ENCODE measurements at regions not wholly inside any gene's neighbourhood (a gene's known extent, or its start where the extent isn't known, plus 50 kb on each side); places are given as distances from the start of the nearest gene placed in this dataset.

DNA sequence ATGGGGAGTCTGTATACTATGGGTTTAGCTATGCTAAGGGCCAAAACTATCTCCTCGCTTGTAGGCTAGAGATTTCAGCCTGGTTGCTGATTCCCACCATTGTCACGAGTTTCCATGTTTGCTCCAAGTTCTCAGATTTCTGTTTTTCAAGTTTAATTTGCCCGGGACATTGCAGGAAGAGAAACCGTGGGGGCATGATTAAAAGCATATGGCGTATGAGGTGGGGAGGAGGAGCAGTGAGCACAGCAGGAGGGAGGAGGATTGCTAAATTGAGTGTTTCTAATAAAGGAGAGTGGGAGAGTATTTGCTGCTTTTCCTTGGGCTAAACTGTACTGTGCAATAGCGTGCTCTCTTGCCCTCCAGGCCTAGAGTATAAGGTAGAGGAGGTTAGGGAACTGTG, 558.4 kb downstream of the METTL15 start:
- H3K9me3 ChIP-seq (ENCODE audit: control insufficient read depth, insufficient read depth, low read depth, low read length): no peaks in the 10 kb centered on the region
- TF ChIP-seq ZNF777 (tag by site-specific recombination; IDR thresholded peaks at IDR 0.05; ENCODE audit: borderline replicate concordance) (no peak), ZNF335 (tag by site-specific recombination; conservative IDR thresholded peaks at IDR 0.05) (no peak), ZNF121 (tag by site-specific recombination; IDR thresholded peaks at IDR 0.05) (no peak), ZBTB17 (tag by site-specific recombination; IDR thresholded peaks at IDR 0.05) (no peak), ZNF354C (tag by site-specific recombination; IDR thresholded peaks at IDR 0.05; ENCODE audit: borderline replicate concordance, low read depth) (no peak), ZNF366 (tag by site-specific recombination; conservative IDR thresholded peaks at IDR 0.05) (no peak)
- TF ChIP-seq, protein P1, sequence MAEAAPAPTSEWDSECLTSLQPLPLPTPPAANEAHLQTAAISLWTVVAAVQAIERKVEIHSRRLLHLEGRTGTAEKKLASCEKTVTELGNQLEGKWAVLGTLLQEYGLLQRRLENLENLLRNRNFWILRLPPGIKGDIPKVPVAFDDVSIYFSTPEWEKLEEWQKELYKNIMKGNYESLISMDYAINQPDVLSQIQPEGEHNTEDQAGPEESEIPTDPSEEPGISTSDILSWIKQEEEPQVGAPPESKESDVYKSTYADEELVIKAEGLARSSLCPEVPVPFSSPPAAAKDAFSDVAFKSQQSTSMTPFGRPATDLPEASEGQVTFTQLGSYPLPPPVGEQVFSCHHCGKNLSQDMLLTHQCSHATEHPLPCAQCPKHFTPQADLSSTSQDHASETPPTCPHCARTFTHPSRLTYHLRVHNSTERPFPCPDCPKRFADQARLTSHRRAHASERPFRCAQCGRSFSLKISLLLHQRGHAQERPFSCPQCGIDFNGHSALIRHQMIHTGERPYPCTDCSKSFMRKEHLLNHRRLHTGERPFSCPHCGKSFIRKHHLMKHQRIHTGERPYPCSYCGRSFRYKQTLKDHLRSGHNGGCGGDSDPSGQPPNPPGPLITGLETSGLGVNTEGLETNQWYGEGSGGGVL (tag by site-specific recombination; IDR thresholded peaks at IDR 0.05): no peak
- TF ChIP-seq, protein P2, sequence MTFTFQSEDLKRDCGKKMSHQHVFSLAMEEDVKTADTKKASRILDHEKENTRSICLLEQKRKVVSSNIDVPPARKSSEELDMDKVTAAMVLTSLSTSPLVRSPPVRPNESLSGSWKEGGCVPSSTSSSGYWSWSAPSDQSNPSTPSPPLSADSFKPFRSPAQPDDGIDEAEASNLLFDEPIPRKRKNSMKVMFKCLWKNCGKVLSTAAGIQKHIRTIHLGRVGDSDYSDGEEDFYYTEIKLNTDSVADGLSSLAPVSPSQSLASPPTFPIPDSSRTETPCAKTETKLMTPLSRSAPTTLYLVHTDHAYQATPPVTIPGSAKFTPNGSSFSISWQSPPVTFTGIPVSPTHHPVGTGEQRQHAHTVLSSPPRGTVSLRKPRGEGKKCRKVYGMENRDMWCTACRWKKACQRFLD (tag by site-specific recombination; IDR thresholded peaks at IDR 0.05): no peak
- ChIA-PET CTCF (no interaction called here), POLR2A (no interaction called here)
- H3K4me1 ChIP-seq (ENCODE audit: control insufficient read depth, insufficient read depth, low read length): no peaks in the 10 kb centered on the region
- H3K4me3 ChIP-seq (ENCODE audit: low read depth, low read length): no peak overlapping the region
- H3K36me3 ChIP-seq (ENCODE audit: control insufficient read depth in 2 of 2, insufficient read depth in 1 of 2, low read length in 2 of 2): no peaks in the 10 kb centered on the region
- H3K27ac ChIP-seq (ENCODE audit: extremely low read depth, low read depth, low read length): no peak overlapping the region

DNA sequence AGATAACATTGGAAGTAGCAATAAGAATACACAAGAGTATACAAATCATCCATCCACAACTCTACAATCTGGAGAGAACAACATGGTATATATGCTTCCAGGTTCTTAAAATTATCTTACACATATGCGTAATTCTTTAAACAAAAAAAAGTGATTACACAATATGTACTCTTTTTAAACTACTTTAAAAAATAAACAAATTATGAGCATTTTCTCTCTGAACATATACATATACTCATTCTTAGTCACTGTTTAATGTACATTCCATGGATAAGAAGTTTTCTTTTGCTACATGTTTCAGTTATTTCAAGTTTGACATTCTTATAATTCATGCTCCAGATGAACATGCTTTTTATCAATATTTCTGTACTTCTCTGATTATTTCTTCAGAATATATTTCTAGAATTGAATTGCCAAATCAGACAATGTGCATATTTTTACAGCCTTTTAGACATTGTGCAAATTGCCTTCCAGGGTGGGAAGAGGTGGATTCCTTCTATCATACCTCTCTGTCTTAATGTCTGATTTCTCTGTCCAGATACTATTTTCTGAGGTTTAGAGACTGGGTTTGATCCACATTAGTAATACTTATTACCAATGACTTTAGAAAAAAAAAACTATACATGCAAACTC, 551.6 kb downstream of the METTL15 start:
- Histone ChIP-seq H3K9me3 (ENCODE audit: control insufficient read depth, insufficient read depth, low read depth, low read length) (no peaks in the 10 kb centered on the region), H3K27ac (ENCODE audit: extremely low read depth, low read depth, low read length) (no peak overlapping the region), H3K4me1 (ENCODE audit: control insufficient read depth, insufficient read depth, low read length) (no peaks in the 10 kb centered on the region), H3K4me3 (ENCODE audit: low read depth, low read length) (no peak overlapping the region), H3K36me3 (ENCODE audit: control insufficient read depth in 2 of 2, insufficient read depth in 1 of 2, low read length in 2 of 2) (no peaks in the 10 kb centered on the region)
- TF ChIP-seq ZNF132 (tag by site-specific recombination; IDR thresholded peaks at IDR 0.05; ENCODE audit: borderline replicate concordance) (no peak), ZNF701 (tag by site-specific recombination; IDR thresholded peaks at IDR 0.05) (no peak), ZNF37A (tag by site-specific recombination; IDR thresholded peaks at IDR 0.05) (no peak), ZFP37 (tag by site-specific recombination; IDR thresholded peaks at IDR 0.05) (no peak), ZNF16 (tag by site-specific recombination; IDR thresholded peaks at IDR 0.05; ENCODE audit: low read depth) (no peak), GLIS1 (tag by site-specific recombination; IDR thresholded peaks at IDR 0.05) (no peak), ZNF473 (tag by site-specific recombination; IDR thresholded peaks at IDR 0.05) (no peak), ZNF792 (tag by site-specific recombination; IDR thresholded peaks at IDR 0.05) (no peak), ZNF548 (tag by site-specific recombination; IDR thresholded peaks at IDR 0.05) (no peak), ZNF776 (tag by site-specific recombination; IDR thresholded peaks at IDR 0.05; ENCODE audit: borderline replicate concordance) (no peak)
- TF ChIP-seq, protein P3, sequence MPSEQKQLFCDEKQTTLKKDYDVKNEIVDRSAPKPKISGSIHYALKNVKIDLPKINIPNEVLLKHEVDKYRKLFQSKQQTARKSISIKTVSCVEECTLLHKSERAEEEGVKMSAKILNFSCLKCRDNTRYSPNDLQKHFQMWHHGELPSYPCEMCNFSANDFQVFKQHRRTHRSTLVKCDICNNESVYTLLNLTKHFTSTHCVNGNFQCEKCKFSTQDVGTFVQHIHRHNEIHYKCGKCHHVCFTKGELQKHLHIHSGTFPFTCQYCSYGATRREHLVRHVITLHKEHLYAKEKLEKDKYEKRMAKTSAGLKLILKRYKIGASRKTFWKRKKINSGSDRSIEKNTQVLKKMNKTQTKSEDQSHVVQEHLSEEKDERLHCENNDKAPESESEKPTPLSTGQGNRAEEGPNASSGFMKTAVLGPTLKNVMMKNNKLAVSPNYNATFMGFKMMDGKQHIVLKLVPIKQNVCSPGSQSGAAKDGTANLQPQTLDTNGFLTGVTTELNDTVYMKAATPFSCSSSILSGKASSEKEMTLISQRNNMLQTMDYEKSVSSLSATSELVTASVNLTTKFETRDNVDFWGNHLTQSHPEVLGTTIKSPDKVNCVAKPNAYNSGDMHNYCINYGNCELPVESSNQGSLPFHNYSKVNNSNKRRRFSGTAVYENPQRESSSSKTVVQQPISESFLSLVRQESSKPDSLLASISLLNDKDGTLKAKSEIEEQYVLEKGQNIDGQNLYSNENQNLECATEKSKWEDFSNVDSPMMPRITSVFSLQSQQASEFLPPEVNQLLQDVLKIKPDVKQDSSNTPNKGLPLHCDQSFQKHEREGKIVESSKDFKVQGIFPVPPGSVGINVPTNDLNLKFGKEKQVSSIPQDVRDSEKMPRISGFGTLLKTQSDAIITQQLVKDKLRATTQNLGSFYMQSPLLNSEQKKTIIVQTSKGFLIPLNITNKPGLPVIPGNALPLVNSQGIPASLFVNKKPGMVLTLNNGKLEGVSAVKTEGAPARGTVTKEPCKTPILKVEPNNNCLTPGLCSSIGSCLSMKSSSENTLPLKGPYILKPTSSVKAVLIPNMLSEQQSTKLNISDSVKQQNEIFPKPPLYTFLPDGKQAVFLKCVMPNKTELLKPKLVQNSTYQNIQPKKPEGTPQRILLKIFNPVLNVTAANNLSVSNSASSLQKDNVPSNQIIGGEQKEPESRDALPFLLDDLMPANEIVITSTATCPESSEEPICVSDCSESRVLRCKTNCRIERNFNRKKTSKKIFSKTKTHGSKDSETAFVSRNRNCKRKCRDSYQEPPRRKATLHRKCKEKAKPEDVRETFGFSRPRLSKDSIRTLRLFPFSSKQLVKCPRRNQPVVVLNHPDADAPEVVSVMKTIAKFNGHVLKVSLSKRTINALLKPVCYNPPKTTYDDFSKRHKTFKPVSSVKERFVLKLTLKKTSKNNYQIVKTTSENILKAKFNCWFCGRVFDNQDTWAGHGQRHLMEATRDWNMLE (tag by site-specific recombination; conservative IDR thresholded peaks at IDR 0.05; ENCODE audit: low read depth): no peak
- TF ChIP-seq, protein P4, sequence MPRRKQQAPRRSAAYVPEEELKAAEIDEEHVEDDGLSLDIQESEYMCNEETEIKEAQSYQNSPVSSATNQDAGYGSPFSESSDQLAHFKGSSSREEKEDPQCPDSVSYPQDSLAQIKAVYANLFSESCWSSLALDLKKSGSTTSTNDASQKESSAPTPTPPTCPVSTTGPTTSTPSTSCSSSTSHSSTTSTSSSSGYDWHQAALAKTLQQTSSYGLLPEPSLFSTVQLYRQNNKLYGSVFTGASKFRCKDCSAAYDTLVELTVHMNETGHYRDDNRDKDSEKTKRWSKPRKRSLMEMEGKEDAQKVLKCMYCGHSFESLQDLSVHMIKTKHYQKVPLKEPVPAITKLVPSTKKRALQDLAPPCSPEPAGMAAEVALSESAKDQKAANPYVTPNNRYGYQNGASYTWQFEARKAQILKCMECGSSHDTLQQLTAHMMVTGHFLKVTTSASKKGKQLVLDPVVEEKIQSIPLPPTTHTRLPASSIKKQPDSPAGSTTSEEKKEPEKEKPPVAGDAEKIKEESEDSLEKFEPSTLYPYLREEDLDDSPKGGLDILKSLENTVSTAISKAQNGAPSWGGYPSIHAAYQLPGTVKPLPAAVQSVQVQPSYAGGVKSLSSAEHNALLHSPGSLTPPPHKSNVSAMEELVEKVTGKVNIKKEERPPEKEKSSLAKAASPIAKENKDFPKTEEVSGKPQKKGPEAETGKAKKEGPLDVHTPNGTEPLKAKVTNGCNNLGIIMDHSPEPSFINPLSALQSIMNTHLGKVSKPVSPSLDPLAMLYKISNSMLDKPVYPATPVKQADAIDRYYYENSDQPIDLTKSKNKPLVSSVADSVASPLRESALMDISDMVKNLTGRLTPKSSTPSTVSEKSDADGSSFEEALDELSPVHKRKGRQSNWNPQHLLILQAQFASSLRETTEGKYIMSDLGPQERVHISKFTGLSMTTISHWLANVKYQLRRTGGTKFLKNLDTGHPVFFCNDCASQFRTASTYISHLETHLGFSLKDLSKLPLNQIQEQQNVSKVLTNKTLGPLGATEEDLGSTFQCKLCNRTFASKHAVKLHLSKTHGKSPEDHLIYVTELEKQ (tag by site-specific recombination; IDR thresholded peaks at IDR 0.05; ENCODE audit: borderline replicate concordance): no peak
- TF ChIP-seq, protein P5, sequence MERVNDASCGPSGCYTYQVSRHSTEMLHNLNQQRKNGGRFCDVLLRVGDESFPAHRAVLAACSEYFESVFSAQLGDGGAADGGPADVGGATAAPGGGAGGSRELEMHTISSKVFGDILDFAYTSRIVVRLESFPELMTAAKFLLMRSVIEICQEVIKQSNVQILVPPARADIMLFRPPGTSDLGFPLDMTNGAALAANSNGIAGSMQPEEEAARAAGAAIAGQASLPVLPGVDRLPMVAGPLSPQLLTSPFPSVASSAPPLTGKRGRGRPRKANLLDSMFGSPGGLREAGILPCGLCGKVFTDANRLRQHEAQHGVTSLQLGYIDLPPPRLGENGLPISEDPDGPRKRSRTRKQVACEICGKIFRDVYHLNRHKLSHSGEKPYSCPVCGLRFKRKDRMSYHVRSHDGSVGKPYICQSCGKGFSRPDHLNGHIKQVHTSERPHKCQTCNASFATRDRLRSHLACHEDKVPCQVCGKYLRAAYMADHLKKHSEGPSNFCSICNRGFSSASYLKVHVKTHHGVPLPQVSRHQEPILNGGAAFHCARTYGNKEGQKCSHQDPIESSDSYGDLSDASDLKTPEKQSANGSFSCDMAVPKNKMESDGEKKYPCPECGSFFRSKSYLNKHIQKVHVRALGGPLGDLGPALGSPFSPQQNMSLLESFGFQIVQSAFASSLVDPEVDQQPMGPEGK (tag by site-specific recombination; IDR thresholded peaks at IDR 0.05): no peak
- CTCF ChIA-PET: interaction anchor here (0.7 to 1.1 kb wide), 3 partner anchors 10 to 509 kb away, joined by 3 to 4 read pairs (median 3); no protein-coding TSS in a partner anchor
- POLR2A ChIA-PET: no interaction called here
